Stomach (tissue), 4 donors: ENCODE measurements at regions not wholly inside any gene's neighbourhood (a gene's known extent, or its start where the extent isn't known, plus 50 kb on each side); places are given as distances from the start of the nearest gene placed in this dataset.

Experiments used
- EP300 ChIP-seq: sonication (generic); formaldehyde crosslinking; IDR thresholded peaks from one replicate; pipeline ENCODE4 v1.6.1; 2017; ENCODE audit warnings: antibody characterized with exemption
- POLR2A ChIP-seq, 4 donors: fragments of 450-650 bp; IDR thresholded peaks; one replicate each; pipeline ENCODE4 v1.6.1; 2016; ENCODE audit warnings: antibody characterized with exemption in 4 of 4, control low read depth in 2 of 4, mild to moderate bottlenecking in 1 of 4, moderate library complexity in 1 of 4
- POLR2AphosphoS5 ChIP-seq, 3 donors: sonication (generic); formaldehyde crosslinking; IDR thresholded peaks; one replicate each; pipeline ENCODE4 v1.6.1; 2016; ENCODE audit warnings: antibody characterized with exemption in 3 of 3
- TF ChIP-seq, protein P1 (sequence below), 7 experiments: fragments of 450-650 bp in 4 of 7; fragments of 200-600 bp in 3 of 7; sonication (generic) in 3 of 7; IDR thresholded peaks; one replicate each; pipeline ENCODE4 v1.5.1; 2016 to 2019; ENCODE audit warnings: antibody characterized with exemption in 7 of 7, control low read depth in 2 of 7, mild to moderate bottlenecking in 1 of 7

DNA sequence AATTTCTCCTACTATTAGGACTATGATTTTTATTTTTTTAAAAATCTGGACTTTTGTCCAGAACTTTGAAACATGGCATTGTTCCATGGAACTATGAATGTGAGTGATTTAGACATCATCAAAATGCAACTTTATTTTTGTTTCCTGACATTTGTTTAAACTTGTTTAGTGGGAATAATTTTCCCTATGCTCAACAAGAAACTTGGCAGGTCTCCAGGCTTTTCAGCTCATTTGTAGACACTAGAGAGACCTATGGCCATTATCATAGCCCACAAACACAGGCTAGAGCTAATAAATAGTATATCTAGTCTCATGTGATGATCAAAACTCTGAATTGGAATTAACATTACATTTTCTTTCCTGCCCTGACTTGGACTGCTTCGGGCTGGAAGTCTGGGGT is 145.1 kb upstream of the CELF4 start:
- TF ChIP-seq POLR2A (IDR thresholded peaks at IDR 0.05) (no peak), POLR2AphosphoS5 (IDR thresholded peaks at IDR 0.05) (no peak), EP300 (no peak)
- TF ChIP-seq, protein P1, sequence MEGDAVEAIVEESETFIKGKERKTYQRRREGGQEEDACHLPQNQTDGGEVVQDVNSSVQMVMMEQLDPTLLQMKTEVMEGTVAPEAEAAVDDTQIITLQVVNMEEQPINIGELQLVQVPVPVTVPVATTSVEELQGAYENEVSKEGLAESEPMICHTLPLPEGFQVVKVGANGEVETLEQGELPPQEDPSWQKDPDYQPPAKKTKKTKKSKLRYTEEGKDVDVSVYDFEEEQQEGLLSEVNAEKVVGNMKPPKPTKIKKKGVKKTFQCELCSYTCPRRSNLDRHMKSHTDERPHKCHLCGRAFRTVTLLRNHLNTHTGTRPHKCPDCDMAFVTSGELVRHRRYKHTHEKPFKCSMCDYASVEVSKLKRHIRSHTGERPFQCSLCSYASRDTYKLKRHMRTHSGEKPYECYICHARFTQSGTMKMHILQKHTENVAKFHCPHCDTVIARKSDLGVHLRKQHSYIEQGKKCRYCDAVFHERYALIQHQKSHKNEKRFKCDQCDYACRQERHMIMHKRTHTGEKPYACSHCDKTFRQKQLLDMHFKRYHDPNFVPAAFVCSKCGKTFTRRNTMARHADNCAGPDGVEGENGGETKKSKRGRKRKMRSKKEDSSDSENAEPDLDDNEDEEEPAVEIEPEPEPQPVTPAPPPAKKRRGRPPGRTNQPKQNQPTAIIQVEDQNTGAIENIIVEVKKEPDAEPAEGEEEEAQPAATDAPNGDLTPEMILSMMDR (IDR thresholded peaks at IDR 0.05): no peak
